HuH-7 (cell line): ENCODE measurements at regions not wholly inside any gene's neighbourhood (a gene's known extent, or its start where the extent isn't known, plus 50 kb on each side); places are given as distances from the start of the nearest gene placed in this dataset.
"Not testable (repeated sequence)": the region's sequence is repeated elsewhere in the genome, so short reads cannot be mapped to it uniquely, and the experiment has no call there.

Experiments used
- DNase-seq: peaks from one replicate; pipeline ENCODE4 v3.0.0; 2011; ENCODE audit warnings: low spot score

- DNase-seq: not testable (repeated sequence)
These were observed 50.8 kb downstream of the PPIAL4G start for GRCh38 chr1:148432318-148432717.

GRCh38 chr1:148429856-148430255, 53.2 kb downstream of the PPIAL4G start:
- DNase-seq: not testable (repeated sequence)

- DNase-seq: not testable (repeated sequence)
These were observed 56.0 kb downstream of the PPIAL4G start for GRCh38 chr1:148426940-148427611.

- DNase-seq: not testable (repeated sequence)
These were observed 56.7 kb downstream of the PPIAL4G start for GRCh38 chr1:148426385-148426784.

DNA sequence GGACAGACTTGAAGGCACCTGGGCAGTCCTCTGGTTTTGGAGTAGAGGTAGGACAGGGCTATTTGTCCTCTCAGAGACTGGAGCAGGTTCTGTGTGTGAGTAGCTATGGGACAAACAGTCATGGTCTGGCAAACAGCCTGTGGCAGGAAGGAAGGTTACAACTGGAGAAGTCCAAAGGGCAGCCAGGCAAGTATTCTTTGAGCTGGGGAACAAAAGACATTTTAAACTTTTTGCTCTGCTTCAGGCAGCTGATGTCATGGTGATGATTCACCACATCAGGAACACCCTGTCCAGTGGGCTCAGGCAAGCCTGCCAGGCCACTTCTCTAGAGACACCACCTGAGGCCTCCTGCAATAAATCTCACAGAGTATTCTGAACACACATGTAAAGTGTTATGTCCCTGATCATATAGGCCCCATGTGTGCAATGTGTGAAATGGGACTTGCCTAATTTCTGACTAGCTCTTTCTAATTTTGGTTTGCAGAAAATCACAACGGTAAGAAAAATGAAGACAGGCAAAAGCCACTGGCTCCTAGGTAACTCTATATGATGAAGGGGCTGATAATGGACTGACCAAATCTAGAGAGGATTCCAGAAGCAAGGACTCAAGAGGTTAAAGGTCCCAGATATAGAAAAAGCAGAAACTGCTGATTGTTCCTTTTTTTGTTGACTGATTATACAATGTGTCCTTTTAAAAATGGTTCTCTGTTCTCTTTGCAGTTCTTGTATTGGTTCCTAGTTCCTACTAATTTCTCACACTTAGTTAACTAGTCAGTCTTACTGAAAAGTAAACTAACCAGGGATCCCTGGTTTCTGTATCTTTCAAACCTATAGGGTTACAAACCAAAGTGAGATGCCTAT, 58.7 kb downstream of the PPIAL4G start:
- not testable (repeated sequence) for DNase-seq

- DNase-seq: not testable (repeated sequence)
These were observed 60.2 kb downstream of the PPIAL4G start for GRCh38 chr1:148422921-148423320.

- not testable (repeated sequence) for DNase-seq
These were observed 65.9 kb downstream of the PPIAL4G start for GRCh38 chr1:148417241-148417640.

DNA sequence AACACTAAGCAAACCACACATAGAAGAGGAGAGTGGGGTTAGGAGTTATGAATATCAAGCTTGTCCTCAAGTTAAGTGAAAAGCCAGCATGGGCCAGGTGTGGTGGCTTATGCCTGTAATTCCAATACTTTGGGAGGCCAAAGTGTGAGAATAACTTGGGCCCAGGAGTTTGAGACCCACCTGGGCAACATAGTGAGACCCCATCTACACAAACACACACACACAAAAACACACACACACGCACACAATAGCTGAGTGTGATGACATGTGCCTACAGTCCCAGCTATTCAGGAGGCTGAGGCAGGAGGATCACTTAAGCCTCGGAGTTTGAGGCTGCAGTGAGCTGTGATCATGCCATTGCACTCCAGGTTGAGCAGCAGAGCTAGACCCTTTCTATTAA, 69.7 kb downstream of the PPIAL4G start:
- DNase-seq: not testable (repeated sequence)

DNA sequence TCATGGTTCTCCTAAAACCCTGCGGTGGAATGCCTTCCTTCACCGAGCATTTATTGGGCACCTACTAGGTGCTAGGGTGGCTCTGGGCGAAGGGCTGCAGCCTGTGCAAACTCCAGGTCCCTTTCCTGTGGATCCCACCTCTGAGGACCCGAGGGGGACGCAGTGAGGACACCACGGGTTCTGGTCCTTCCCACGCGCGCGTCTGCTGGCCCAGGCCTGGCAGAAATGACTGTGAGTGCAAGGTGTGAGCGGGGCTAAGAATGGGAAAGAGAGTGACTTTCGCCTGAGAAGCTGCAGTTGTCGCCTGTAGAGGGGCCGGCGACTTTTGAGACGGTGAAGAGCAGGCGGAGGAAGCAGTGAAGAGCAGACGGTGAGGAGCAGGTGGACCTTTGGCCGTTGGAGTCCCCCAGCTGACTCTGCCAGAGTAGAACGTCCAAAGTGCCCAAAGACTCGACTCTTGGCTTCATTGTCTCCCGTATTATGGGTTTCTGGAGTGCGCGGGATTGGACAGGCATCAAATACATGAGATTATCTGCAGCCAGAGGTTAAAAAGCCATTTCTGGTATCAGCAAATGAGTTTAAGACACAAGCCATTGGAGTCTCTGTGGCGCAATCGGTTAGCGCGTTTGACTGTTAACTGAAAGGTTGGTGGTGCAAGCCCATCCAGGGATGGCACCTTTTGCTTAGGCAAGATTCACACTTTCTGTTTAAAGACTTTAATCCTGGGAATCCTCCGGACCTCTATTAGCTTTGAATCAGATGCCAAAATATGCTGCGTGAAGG, 78.1 kb downstream of the PPIAL4G start:
- not testable (repeated sequence) for DNase-seq

DNA sequence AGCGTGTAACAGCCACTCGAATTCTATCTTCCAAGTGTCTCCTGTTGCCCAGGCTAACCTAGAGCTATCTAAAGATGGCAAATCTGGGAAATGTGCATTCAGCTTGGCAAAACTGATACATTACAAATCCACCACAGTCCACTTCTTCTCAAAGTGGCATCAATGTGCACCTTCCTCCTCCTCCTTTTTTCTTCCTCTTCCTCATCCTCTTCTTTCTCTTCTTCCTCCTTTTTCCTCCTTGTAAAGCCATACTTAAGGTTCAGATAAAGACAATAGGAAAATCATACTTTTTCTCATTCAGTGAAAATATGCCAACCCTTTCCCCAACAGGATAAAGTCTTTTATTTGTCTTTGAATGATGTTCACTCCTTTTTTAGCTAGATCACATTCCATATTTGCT, 79.2 kb downstream of the PPIAL4G start:
- not testable (repeated sequence) for DNase-seq

- not testable (repeated sequence) for DNase-seq
These were observed 80.0 kb downstream of the PPIAL4G start for GRCh38 chr1:148403085-148403456.

GRCh38 chr1:148402152-148403084, 80.7 kb downstream of the PPIAL4G start:
- peak; percentile 24 for DNase-seq

DNA sequence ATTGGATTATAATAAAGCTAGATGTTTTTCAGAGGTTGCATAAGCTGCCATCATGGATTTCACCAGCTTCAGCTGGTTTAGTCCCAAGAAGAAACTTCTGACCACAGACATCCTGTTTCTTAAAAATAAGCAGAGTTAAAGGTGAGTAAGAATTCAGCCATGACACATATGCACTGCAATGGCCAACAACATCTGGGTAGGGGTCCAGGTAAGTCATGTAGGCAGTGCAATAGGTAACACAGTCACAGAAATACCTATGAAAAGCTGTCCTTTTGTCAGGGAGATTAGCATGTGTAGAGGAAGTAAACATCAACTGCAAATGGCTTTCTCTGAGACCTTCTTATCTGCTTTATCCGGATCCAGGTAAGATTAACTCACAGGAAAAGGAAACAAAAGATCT, 85.6 kb downstream of the PPIAL4G start:
- not testable (repeated sequence) for DNase-seq

GRCh38 chr1:148392505-148392904, 90.6 kb downstream of the PPIAL4G start:
- not testable (repeated sequence) for DNase-seq

DNA sequence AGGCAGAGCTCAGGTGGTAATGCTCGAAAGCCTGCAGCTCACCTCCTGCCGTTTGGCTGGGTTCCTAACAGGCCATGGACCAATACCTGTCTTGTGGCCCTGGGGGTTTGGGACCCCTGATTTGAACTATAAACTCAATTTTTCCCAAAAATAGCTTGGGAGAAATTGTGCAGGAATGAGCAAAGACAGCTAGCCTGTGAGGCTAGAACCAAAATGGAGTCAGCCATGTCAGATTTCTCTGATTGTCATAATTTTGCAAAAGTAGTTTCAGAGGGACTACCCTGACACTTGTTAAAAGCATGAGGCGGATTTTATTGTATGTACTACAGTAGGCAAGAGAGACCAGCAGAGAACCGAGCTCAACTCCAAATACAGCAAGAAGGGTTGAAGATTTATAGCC, 91.8 kb downstream of the PPIAL4G start:
- DNase-seq: not testable (repeated sequence)

- DNase-seq: no peak
These were observed 94.1 kb downstream of the PPIAL4G start for GRCh38 chr1:148389027-148389339.

GRCh38 chr1:148388260-148389026, 94.7 kb downstream of the PPIAL4G start:
- DNase-seq: no peak

DNA sequence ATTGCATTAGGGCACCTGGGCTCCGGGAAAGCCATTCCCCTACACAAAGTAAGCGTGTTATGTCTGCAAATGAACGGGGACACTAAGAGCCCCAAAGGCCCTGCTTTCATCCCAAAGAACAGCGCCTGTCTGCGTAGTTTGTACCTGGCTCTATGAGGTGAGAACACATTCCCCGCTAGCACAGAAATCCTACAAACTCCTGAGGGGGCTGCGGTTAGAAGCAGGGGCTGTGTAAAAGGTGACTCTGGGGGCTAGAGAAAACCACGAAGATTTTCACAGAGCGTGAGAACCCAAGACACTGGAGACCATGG, 95.2 kb downstream of the PPIAL4G start:
- not testable (repeated sequence) for DNase-seq

DNA sequence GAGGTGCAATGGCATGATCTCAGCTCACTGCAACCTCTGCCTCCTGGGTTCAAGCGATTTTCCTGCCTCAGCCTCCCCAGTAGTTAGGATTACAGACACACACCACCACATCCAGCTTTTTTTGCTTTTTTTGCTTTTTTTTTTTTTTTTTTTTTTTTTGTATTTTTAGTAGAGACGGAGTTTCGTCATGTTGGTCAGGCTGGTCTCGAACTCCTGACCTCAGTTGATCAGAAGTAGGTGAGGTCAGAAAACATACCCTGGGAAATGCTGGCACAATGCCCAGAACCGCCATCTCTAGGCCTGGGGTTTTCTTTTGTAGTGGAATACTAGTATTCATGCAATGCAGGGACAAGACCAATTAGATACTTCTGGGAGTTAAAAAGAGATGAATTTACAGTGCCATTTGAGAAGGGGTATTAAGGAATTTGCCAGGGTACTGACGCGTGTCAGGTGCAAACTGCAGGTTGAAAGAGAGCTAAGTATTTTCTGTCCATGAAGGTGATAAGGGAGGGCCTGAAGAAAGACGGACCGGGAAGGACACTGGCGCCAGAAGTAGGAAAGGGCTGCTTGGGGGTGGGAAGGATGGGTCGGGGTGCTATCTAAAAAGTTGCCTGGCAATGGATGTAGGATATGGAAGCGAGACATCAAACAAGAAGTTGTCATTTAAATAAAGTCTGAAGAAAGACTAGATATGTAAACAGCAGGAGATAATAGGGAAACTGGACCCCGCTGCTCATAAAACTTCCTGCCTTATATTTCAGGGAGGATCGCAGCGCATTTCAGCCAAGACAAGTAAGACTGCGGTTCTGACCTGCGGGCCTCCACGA, 95.8 kb downstream of the PPIAL4G start:
- not testable (repeated sequence) for DNase-seq

GRCh38 chr1:148386617-148387016, 96.5 kb downstream of the PPIAL4G start:
- no peak for DNase-seq
